Right hindlimb (tissue), 1 donor: ENCODE measurements at regions not wholly inside any gene's neighbourhood (a gene's known extent, or its start where the extent isn't known, plus 50 kb on each side); places are given as distances from the start of the nearest gene placed in this dataset.
A peak's percentile ranks its signal among the peaks of the same experiment; 100 is the strongest.

Source experiments
- DNase-seq: peaks from one replicate; pipeline ENCODE4 v3.0.0-alpha.2; 2018

- DNase-seq = no peak
Measured at GRCh38 chr2:189268763-189269162, 89.2 kb upstream of the COL5A2 start.

- DNase-seq = no peak
Measured at GRCh38 chr2:189273734-189274133, 94.2 kb upstream of the COL5A2 start.

- DNase-seq = no peak
Measured at GRCh38 chr2:189274361-189274760, 94.8 kb upstream of the COL5A2 start.

DNA sequence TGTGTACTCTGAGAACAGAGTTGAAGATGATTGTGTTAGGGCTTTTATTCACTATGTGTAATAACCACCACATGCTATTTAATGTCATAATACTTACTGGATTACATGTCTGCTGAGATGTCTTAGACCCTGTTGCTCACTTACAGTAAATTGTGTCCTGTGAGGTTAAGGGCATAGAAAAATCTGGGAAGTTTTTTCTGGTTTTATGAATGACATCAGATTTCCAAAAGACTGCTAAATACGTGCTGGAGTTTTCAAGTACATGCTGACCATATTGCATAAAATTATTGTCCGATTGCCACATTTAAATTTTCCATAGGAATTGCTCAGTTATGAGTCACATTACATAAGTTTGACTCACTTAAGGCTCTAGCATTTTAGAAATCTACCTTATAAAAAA is 96.7 kb upstream of the COL5A2 start:
- no peak for DNase-seq

DNA sequence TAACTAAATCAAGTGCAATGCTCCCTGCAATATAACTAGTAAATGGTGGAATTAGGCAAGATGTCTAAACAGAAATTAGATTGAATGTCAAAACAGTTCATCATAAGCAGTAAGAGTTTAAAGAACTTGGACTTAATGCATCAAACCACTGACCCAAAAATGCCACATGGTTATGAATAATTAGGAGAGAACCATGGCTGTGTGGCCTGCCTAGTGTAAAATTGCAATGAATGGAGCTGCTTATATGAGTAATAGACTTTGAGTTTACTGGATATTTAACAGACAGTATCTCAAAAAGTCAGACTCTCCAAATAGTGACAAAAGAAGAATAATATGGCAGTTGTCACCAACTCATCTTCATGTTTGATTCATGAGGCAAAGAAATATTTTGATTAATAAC is 101.6 kb upstream of the COL5A2 start:
- no peak for DNase-seq

GRCh38 chr2:189285349-189285748 is 105.8 kb upstream of the COL5A2 start:
- DNase-seq = no peak

DNA sequence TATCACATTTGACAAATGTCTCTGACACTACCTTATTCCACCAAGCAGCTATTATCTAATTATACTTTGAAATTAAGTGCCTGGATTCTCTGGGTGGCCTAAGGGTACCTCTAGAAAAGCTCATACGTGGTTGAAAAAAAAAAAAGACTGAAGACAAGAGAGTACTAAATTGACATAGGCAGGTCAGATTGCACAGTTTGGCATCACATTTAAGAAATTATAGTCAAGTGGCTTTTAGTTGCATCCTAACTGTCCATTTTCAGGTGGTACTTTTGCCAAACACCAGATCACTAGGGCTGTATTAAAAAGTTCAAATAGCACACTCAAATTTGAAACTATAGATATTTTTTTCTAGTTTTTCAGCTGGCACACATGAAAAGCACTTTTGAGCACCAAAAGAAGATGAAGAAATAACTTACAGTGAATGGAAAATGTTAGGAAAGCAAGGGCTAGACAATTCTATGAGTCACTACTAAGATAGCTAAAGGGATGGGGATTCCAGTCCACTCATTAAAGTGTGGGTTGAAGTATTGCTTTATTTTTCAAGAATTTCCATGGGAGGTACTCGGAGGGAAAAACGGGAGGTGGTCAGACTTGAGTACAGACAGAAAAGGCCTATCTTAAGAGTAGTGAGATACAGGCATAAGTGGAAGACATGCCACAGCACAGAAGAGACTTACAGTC is 106.5 kb upstream of the COL5A2 start:
- DNase-seq = peak; percentile 26

GRCh38 chr2:189287363-189287762 is 107.8 kb upstream of the COL5A2 start:
- DNase-seq = no peak

- no peak for DNase-seq
Measured at GRCh38 chr2:189287982-189288521, 108.5 kb upstream of the COL5A2 start.

- DNase-seq = no peak
Measured at GRCh38 chr2:189291460-189291859, 111.9 kb upstream of the COL5A2 start.

- DNase-seq = no peak
Measured at GRCh38 chr2:189293164-189293563, 113.6 kb upstream of the COL5A2 start.

DNA sequence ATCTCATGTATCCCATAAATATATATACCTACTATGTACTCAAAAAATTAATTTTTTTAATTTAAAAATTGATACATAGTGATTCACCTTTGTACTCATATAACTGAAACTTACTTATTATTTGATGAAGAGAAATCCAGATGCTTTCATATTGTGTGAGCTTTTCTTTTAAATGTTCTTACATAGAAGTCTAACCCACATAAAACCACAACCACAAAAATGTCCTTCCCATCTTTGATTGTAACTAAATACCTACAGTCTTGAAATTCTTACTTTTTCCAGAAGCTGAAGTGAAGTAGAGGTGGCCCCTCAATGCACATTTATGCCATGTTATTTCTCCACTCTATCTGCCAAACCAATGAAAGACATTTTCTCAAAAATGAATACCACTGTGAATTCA is 117.9 kb upstream of the COL5A2 start:
- no peak for DNase-seq

DNA sequence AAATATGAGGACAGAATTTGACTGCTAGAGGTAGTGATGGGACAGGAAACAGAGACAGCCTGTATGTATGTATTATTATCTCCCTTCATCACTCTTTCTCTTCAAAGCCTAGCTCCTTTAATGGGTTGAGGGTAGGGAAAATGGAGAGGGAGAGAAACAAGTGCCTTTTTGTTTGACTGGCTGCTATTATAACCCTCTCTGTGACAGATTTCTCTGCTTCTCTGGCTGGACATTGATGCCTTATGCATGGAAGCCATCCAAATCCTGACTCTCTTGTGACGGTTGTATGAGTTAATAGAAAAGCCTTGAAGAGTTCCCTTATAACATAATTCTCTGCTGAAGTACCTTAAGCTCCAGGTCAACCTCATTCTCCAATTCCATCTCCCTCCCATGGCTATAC is 118.5 kb upstream of the COL5A2 start:
- no peak for DNase-seq

- DNase-seq = no peak
Measured at GRCh38 chr2:189298481-189298880, 118.9 kb upstream of the COL5A2 start.

- DNase-seq = no peak
Measured at GRCh38 chr2:189299974-189300373, 120.4 kb upstream of the COL5A2 start.

- DNase-seq = no peak
Measured at GRCh38 chr2:189300916-189301315, 121.4 kb upstream of the COL5A2 start.

DNA sequence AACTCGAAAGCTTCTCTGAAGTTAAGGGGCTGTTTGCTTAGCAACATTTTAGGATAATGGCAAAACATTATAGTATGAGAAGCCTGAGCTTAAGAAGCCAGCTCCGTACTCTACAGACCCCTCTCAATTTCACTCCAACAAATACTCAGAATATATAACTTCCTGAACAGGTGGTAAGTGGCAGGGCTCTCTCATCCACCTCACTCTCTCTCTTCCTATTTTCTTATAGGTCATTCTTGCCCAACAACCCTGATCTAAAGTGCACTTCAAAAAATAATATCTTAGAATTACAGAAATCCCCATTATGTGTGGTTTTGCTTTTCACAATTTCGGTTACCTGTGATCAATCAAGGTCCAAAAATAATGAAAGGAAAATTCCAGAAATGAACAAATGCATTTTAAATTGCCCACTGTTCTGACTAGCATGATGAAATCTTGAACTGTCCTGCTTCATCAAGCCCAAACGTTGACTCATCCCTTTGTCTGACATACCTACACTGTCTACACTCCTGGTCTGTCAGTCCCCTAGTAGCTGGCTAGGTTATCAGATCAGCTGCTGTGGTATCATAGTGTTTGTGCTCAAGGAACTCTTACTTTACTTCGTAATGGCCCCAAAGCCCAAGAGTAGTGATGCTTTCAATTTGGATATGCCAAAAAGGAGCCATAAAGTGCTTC is 122.8 kb upstream of the COL5A2 start:
- DNase-seq = no peak

DNA sequence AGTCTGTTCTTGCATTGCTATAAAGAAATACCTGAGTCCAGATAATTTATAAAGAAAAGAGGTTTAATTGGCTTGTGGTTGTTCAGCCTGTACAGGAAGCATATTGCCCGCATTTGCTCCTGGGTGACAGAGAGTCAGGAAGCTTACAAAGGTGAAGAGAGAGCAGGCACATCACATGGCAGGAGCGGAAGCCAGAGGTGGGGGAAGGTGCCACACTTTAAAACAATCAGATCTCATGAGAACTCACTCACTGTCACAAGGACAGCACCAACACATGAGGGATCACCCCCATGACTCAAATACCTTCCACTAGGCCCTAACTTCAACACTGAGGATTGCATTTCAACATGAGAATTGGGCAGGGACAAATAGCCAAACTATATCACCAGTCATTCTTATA is 124.8 kb upstream of the COL5A2 start:
- no peak for DNase-seq

GRCh38 chr2:189305291-189305943 is 125.9 kb upstream of the COL5A2 start:
- no peak for DNase-seq

- DNase-seq = no peak
Measured at GRCh38 chr2:189306525-189306924, 127.0 kb upstream of the COL5A2 start.

- no peak for DNase-seq
Measured at GRCh38 chr2:189308056-189308790, 128.7 kb upstream of the COL5A2 start.

DNA sequence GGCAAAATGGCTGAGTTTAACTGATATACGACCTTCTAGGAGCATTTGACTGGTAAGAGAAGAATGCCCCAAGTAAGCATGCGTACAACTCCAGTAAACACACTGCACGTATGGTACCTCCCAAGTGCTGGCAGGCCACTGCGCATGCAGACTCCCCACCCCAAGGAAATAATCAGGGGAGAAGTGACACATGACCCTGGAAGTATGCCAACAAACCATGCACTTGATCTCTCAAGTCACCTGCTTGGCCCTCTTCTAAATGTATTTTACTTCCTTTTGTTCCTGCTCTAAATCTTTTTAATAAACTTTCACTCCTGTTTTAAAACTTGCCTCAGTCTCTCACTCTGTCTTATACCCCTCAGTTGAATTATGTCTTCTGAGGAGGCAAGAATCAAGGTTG is 129.8 kb upstream of the COL5A2 start:
- no peak for DNase-seq

DNA sequence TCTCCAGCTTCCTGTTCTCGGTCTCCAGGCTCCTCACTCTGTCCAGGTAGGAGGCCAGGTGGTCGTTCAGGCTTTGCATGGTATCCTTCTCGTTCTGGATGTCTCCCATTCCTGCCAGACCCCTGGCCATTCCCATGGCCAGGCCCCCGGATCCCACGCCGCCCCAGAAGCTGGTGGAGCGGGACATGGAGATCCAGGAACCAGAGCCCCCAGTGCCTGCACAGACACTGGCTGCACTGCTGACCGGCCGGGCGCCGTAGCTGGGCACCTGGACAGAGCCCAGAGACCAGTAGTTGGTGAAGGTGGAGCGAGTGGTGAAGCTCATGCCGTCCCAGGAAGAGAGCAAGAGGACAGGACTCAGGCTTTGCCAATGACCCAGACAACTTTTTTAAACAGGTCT is 129.1 kb upstream of the WDR75 start:
- DNase-seq = no peak
